NCI-H748 (cell line): ENCODE measurements at regions not wholly inside any gene's neighbourhood (a gene's known extent, or its start where the extent isn't known, plus 50 kb on each side); places are given as distances from the start of the nearest gene placed in this dataset.

Experiments used
- DNase-seq: peaks from one replicate; lab custom pipeline; 2025; ENCODE audit not compliant: unreplicated experiment; lab: John Stamatoyannopoulos, UW

GRCh38 chr22:47797342-47797945 is 1035.0 kb downstream of the TBC1D22A start:
- DNase-seq: no peak

- no peak for DNase-seq
Measured at GRCh38 chr22:47796128-47796908, 1033.9 kb downstream of the TBC1D22A start.

GRCh38 chr22:47795477-47796127 is 1033.2 kb downstream of the TBC1D22A start:
- DNase-seq: no peak

- no peak for DNase-seq
Measured at GRCh38 chr22:47794851-47795250, 1032.4 kb downstream of the TBC1D22A start.

GRCh38 chr22:47793304-47794101 is 1031.1 kb downstream of the TBC1D22A start:
- no peak for DNase-seq

- no peak for DNase-seq
Measured at GRCh38 chr22:47789171-47789570, 1026.7 kb downstream of the TBC1D22A start.

GRCh38 chr22:47788461-47788860 is 1026.0 kb downstream of the TBC1D22A start:
- DNase-seq: no peak

- no peak for DNase-seq
Measured at GRCh38 chr22:47787501-47788227, 1025.2 kb downstream of the TBC1D22A start.

- DNase-seq: no peak
Measured at GRCh38 chr22:47786650-47787290, 1024.3 kb downstream of the TBC1D22A start.

GRCh38 chr22:47784991-47785390 is 1022.5 kb downstream of the TBC1D22A start:
- no peak for DNase-seq

GRCh38 chr22:47784367-47784983 is 1022.0 kb downstream of the TBC1D22A start:
- DNase-seq: no peak

GRCh38 chr22:47783433-47784366 is 1021.2 kb downstream of the TBC1D22A start:
- DNase-seq: no peak

- DNase-seq: no peak
Measured at GRCh38 chr22:47782328-47783075, 1020.1 kb downstream of the TBC1D22A start.

GRCh38 chr22:47781427-47782111 is 1019.1 kb downstream of the TBC1D22A start:
- no peak for DNase-seq

GRCh38 chr22:47781024-47781423 is 1018.6 kb downstream of the TBC1D22A start:
- DNase-seq: no peak

GRCh38 chr22:47780281-47780875 is 1017.9 kb downstream of the TBC1D22A start:
- DNase-seq: no peak

- no peak for DNase-seq
Measured at GRCh38 chr22:47779474-47779873, 1017.0 kb downstream of the TBC1D22A start.
